Posterior cingulate gyrus (tissue), 11 donors: ENCODE measurements at regions not wholly inside any gene's neighbourhood (a gene's known extent, or its start where the extent isn't known, plus 50 kb on each side); places are given as distances from the start of the nearest gene placed in this dataset.
"Not testable (repeated sequence)": the region's sequence is repeated elsewhere in the genome, so short reads cannot be mapped to it uniquely, and the experiment has no call there.

Experiments
- DNase-seq, 10 donors: peaks; one replicate each; pipeline versions ENCODE4 v3.0.0 to v3.0.0-alpha.2; 2020 to 2021; ENCODE audit warnings: mixed read lengths in 3 of 10
- intact Hi-C: fragments of 100-400 bp; cut with DNase I; formaldehyde crosslinking; loops from one replicate; pipeline ENCODE4 v1.15.1; 2023

- intact Hi-C loops, DNase-seq: not testable (repeated sequence)
Measured at GRCh38 chr16:87162799-87163198, 154.4 kb downstream of the C16orf95 start.

GRCh38 chr16:87163637-87164036 is 153.6 kb downstream of the C16orf95 start:
- intact Hi-C loops, result no loop called here
- DNase-seq, result no peak

GRCh38 chr16:87165151-87165550 is 152.0 kb downstream of the C16orf95 start:
- intact Hi-C loops, result no loop called here
- DNase-seq, result peak in 1 of 10 donors; percentile 67

- peak in 1 of 10 donors; percentile 10 for DNase-seq
- intact Hi-C loops, result no loop called here
Measured at GRCh38 chr16:87165885-87166284, 151.3 kb downstream of the C16orf95 start.

- intact Hi-C loops, result no loop called here
- DNase-seq, result peak in 1 of 10 donors; percentile 41
Measured at GRCh38 chr16:87166321-87166720, 150.9 kb downstream of the C16orf95 start.

GRCh38 chr16:87166934-87167333 is 150.3 kb downstream of the C16orf95 start:
- DNase-seq, result no peak
- intact Hi-C loops, result no loop called here

- intact Hi-C loops, result no loop called here
- DNase-seq, result peak in 1 of 10 donors; percentile 22
Measured at GRCh38 chr16:87169509-87169995, 147.6 kb downstream of the C16orf95 start.

GRCh38 chr16:87170310-87170709 is 146.9 kb downstream of the C16orf95 start:
- peak in 1 of 10 donors; percentile 10 for DNase-seq
- intact Hi-C loops, result no loop called here

- intact Hi-C loops, result no loop called here
- DNase-seq, result peak in 1 of 10 donors; percentile 24
Measured at GRCh38 chr16:87171723-87172122, 145.5 kb downstream of the C16orf95 start.

GRCh38 chr16:87172632-87173031 is 144.6 kb downstream of the C16orf95 start:
- DNase-seq, result peak in 1 of 10 donors; percentile 24
- intact Hi-C loops, result no loop called here

- peak in 1 of 10 donors; percentile 67 for DNase-seq
- intact Hi-C loops, result no loop called here
Measured at GRCh38 chr16:87173294-87173893, 143.8 kb downstream of the C16orf95 start.

- intact Hi-C loops, result no loop called here
- DNase-seq, result peak in 1 of 10 donors; percentile 57
Measured at GRCh38 chr16:87174061-87174460, 143.1 kb downstream of the C16orf95 start.

- peak in 1 of 10 donors; percentile 66 for DNase-seq
- intact Hi-C loops, result no loop called here
Measured at GRCh38 chr16:87176735-87177134, 140.5 kb downstream of the C16orf95 start.

- intact Hi-C loops, result no loop called here
- DNase-seq, result peak in 1 of 10 donors; percentile 43
Measured at GRCh38 chr16:87177673-87178072, 139.5 kb downstream of the C16orf95 start.

- peak in 1 of 10 donors; percentile 27 for DNase-seq
- intact Hi-C loops, result no loop called here
Measured at GRCh38 chr16:87178177-87178863, 138.9 kb downstream of the C16orf95 start.

- peak in 1 of 10 donors; percentile 72 for DNase-seq
- intact Hi-C loops, result no loop called here
Measured at GRCh38 chr16:87178977-87179376, 138.2 kb downstream of the C16orf95 start.

- intact Hi-C loops, result no loop called here
- no peak for DNase-seq
Measured at GRCh38 chr16:87180069-87180468, 137.1 kb downstream of the C16orf95 start.

GRCh38 chr16:87182759-87183158 is 134.4 kb downstream of the C16orf95 start:
- intact Hi-C loops, result no loop called here
- DNase-seq, result no peak

- intact Hi-C loops, result no loop called here
- DNase-seq, result peak in 1 of 10 donors; percentile 36
Measured at GRCh38 chr16:87183647-87184046, 133.5 kb downstream of the C16orf95 start.

- no peak for DNase-seq
Measured at GRCh38 chr16:87185308-87185707, 131.9 kb downstream of the C16orf95 start.

GRCh38 chr16:87185983-87186382 is 131.2 kb downstream of the C16orf95 start:
- intact Hi-C loops, result no loop called here
- no peak for DNase-seq

More at GRCh38 chr16:87185308-87185707, 131.9 kb downstream of the C16orf95 start:
- intact Hi-C loops, result no loop called here

GRCh38 chr16:87186446-87186845 is 130.7 kb downstream of the C16orf95 start:
- intact Hi-C loops, result no loop called here
- no peak for DNase-seq
